Neuron (in vitro differentiated cells): ENCODE measurements at regions not wholly inside any gene's neighbourhood (a gene's known extent, or its start where the extent isn't known, plus 50 kb on each side); places are given as distances from the start of the nearest gene placed in this dataset.

Source experiments
- H2AFZ ChIP-seq: one replicate; pipeline ENCODE4 v1.6.1; 2013; ENCODE audit warnings: low read depth, mild to moderate bottlenecking, inconsistent platforms, low read length, moderate library complexity
- H3K27me3 ChIP-seq: one replicate; pipeline ENCODE4 v1.6.1; 2013; ENCODE audit warnings: low read length; ENCODE audit not compliant: insufficient read depth
- H3K36me3 ChIP-seq: one replicate; pipeline ENCODE4 v1.6.1; 2013; ENCODE audit warnings: low read length; ENCODE audit not compliant: insufficient read depth
- H3K4me1 ChIP-seq: one replicate; pipeline ENCODE4 v1.6.1; 2013; ENCODE audit warnings: low read length; ENCODE audit not compliant: insufficient read depth
- H3K4me3 ChIP-seq: 2 replicates; pipeline ENCODE4 v1.5.1; 2013; ENCODE audit warnings: mild to moderate bottlenecking, low read length, moderate library complexity
- H3K9me3 ChIP-seq: one replicate; pipeline ENCODE4 v1.6.1; 2013; ENCODE audit warnings: low read length

DNA sequence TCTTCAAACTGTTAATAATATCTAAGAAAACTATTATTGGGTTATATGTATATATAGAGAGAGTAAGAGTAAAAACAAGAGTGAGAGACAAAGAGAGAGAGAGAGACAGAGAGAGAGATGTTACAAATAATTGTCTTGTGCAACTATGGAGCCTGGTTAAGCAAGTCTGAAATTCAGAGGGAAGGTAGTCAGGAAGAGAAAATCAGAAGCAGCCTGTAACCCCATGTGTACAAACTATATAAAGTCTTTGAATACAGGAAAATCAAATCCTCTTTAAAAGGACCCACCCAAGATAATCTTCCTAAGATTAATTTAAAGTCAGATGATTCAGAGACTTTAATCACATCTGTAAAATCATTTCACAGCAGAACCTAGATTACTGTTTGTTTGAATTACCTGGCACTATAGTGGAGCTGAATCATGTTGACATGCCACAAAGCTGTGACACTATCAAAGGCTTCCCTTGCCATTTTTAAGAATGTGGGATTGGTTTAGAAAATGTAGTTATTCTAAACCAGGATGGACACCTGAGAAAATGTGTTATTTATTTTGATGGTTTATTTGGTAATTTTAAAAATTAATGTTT lies 301.7 kb upstream of the FSIP2 start:
- Histone ChIP-seq H3K27me3 (no peaks in the 10 kb centered on the region), H3K4me3 (no peak overlapping the region), H3K4me1 (no peaks in the 10 kb centered on the region), H3K36me3 (no peaks in the 10 kb centered on the region), H2AFZ (no peak overlapping the region), H3K9me3 (no peaks in the 10 kb centered on the region)

DNA sequence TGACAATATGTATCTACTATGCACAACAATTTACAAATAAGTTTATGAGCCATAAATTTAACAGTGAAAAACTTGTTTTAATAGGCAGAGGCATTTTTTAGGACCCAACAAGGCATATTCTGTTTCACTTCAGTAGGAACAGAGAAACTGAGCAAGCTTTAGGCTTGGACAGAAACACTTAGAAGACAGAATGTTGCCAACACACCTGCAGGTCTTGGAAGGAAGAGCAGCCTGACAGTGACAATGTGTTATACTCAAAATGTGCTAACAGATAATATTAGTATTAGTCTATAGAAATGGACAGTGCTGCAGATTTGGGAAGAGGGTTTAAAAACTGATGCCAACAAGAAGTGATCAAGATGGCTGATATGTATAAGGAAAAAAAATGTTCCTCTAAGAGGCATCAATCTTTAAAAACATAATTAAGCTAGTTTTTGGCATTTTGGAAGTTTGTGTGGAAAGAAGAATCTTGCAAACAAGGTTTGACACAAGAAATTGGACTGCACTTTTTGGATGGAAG lies 297.1 kb upstream of the FSIP2 start:
- Histone ChIP-seq H3K27me3 (no peaks in the 10 kb centered on the region), H3K4me1 (no peaks in the 10 kb centered on the region), H3K4me3 (no peak overlapping the region), H3K9me3 (no peaks in the 10 kb centered on the region), H2AFZ (no peak overlapping the region), H3K36me3 (no peaks in the 10 kb centered on the region)

GRCh38 chr2:185456517-185456916 lies 282.1 kb upstream of the FSIP2 start:
- H3K9me3 ChIP-seq = no peaks in the 10 kb centered on the region
- no peak overlapping the region for H2AFZ ChIP-seq
- no peaks in the 10 kb centered on the region for H3K4me1 ChIP-seq
- H3K27me3 ChIP-seq = no peaks in the 10 kb centered on the region
- H3K4me3 ChIP-seq = no peak overlapping the region
- H3K36me3 ChIP-seq = peaks cover 6% of the 10 kb centered on the region

DNA sequence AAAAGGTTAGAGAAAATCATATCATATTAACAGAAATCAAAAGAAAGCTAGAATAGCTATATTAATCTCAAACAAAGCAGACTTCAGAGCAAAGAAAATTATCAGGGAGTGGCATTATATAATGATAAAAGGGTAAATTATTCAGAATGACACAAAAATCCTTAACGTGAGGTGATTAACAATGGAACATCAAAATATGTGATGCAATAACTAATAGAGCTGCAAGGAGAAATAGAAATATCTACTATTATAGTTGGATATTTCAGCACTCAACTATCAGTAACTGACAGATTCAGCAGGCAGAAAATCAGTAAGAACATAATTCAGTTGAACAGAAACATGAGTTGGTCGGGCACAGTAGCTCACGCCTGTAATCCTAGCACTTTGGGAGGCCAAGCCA lies 275.1 kb upstream of the FSIP2 start:
- Histone ChIP-seq H3K4me3 (no peak overlapping the region), H3K36me3 (peaks cover 2% of the 10 kb centered on the region), H3K27me3 (no peaks in the 10 kb centered on the region), H3K9me3 (peaks cover 8% of the 10 kb centered on the region), H2AFZ (no peak overlapping the region), H3K4me1 (no peaks in the 10 kb centered on the region)

GRCh38 chr2:185466915-185467314 lies 271.7 kb upstream of the FSIP2 start:
- Histone ChIP-seq H3K27me3 (no peaks in the 10 kb centered on the region), H3K4me1 (no peaks in the 10 kb centered on the region), H3K36me3 (peaks cover 2% of the 10 kb centered on the region), H2AFZ (no peak overlapping the region), H3K9me3 (peaks cover 8% of the 10 kb centered on the region), H3K4me3 (no peak overlapping the region)

- peaks cover 2% of the 10 kb centered on the region for H3K36me3 ChIP-seq
- H3K9me3 ChIP-seq = peaks cover 16% of the 10 kb centered on the region
- no peaks in the 10 kb centered on the region for H3K27me3 ChIP-seq
- H3K4me3 ChIP-seq = no peak overlapping the region
- no peak overlapping the region for H2AFZ ChIP-seq
- no peaks in the 10 kb centered on the region for H3K4me1 ChIP-seq
Measured at GRCh38 chr2:185471441-185471840, 267.2 kb upstream of the FSIP2 start.

GRCh38 chr2:185472574-185472973 lies 266.0 kb upstream of the FSIP2 start:
- Histone ChIP-seq H3K9me3 (peaks cover 13% of the 10 kb centered on the region), H3K36me3 (peaks cover 2% of the 10 kb centered on the region), H3K4me1 (no peaks in the 10 kb centered on the region), H2AFZ (no peak overlapping the region), H3K27me3 (no peaks in the 10 kb centered on the region), H3K4me3 (no peak overlapping the region)

GRCh38 chr2:185473838-185474237 lies 264.8 kb upstream of the FSIP2 start:
- H3K27me3 ChIP-seq = no peaks in the 10 kb centered on the region
- no peak overlapping the region for H2AFZ ChIP-seq
- no peaks in the 10 kb centered on the region for H3K4me1 ChIP-seq
- no peak overlapping the region for H3K4me3 ChIP-seq
- peaks cover 13% of the 10 kb centered on the region for H3K9me3 ChIP-seq
- no peaks in the 10 kb centered on the region for H3K36me3 ChIP-seq

DNA sequence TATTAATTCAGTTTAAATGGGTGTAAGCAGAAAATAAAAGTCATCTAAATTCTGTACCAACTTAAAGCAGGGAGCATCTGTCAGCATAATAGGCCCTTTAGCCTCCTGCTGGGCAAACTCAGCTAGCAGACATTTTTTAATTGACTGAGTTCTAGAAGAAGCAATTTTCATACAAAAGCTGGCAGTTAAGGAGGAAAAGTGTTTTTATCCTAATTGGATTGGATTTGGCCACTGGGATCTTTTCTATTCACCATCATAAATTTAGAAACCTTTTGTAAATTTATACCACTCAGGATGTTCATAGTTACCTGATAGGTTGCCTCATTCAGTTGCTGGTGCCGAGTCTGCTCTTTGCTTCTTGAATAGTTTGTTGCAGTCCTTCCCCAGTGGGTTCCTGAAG lies 262.7 kb upstream of the FSIP2 start:
- Histone ChIP-seq H3K9me3 (peaks cover 13% of the 10 kb centered on the region), H2AFZ (no peak overlapping the region), H3K4me1 (no peaks in the 10 kb centered on the region), H3K27me3 (no peaks in the 10 kb centered on the region), H3K36me3 (no peaks in the 10 kb centered on the region), H3K4me3 (no peak overlapping the region)

- Histone ChIP-seq H2AFZ (no peak overlapping the region), H3K4me1 (no peaks in the 10 kb centered on the region), H3K4me3 (no peak overlapping the region), H3K36me3 (no peaks in the 10 kb centered on the region), H3K9me3 (peaks cover 13% of the 10 kb centered on the region), H3K27me3 (no peaks in the 10 kb centered on the region)
Measured at GRCh38 chr2:185477452-185477851, 261.2 kb upstream of the FSIP2 start.

DNA sequence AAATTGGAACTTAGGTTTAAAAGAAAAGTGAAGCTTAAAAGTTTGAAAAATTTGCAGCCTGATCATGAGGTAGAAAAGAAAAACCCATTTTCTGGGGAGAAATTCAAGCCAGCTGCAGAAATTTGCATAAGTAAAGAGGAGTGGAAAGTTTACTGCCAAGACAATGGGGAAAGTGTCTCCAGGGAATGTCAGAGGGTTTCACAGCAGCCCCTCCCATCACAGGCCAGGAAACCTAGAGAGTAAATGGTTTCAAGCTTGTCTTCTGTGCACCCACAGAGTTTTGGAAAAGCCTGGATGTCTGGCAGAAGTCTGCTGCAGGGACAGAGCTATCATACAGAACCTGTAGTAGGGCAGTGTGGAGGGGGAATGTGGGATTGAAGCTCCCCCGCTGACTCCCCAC lies 254.0 kb upstream of the FSIP2 start:
- Histone ChIP-seq H3K4me3 (no peak overlapping the region), H3K4me1 (no peaks in the 10 kb centered on the region), H3K9me3 (peaks cover 11% of the 10 kb centered on the region), H3K27me3 (no peaks in the 10 kb centered on the region), H3K36me3 (no peaks in the 10 kb centered on the region), H2AFZ (no peak overlapping the region)

- Histone ChIP-seq H3K4me1 (no peaks in the 10 kb centered on the region), H3K4me3 (no peak overlapping the region), H3K36me3 (no peaks in the 10 kb centered on the region), H3K27me3 (no peaks in the 10 kb centered on the region), H3K9me3 (peaks cover 2% of the 10 kb centered on the region), H2AFZ (no peak overlapping the region)
Measured at GRCh38 chr2:185502351-185502750, 236.3 kb upstream of the FSIP2 start.

GRCh38 chr2:185507719-185508118 lies 230.9 kb upstream of the FSIP2 start:
- Histone ChIP-seq H3K4me1 (no peaks in the 10 kb centered on the region), H3K9me3 (peaks cover 8% of the 10 kb centered on the region), H3K27me3 (no peaks in the 10 kb centered on the region), H3K4me3 (no peak overlapping the region), H2AFZ (no peak overlapping the region), H3K36me3 (no peaks in the 10 kb centered on the region)

DNA sequence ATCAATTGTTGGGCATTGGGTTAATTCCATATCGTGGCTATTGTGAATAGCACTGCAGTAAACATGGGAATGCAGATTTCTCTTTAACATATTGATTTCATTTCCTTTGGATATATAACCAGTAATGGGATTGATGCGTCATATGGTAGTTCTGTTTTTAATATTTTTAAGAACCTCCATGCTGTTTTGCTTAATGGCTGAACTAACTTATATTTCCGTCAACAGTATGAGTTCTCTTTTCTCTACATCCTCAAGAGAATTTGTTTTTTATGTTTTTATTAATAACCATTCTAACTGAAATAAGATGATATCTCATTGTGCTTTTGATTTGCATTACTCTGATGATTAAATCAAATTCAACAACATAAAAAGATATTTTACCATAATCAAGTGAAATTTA lies 228.5 kb upstream of the FSIP2 start:
- Histone ChIP-seq H2AFZ (no peak overlapping the region), H3K36me3 (no peaks in the 10 kb centered on the region), H3K27me3 (no peaks in the 10 kb centered on the region), H3K4me1 (no peaks in the 10 kb centered on the region), H3K4me3 (no peak overlapping the region), H3K9me3 (peaks cover 5% of the 10 kb centered on the region)
